ENCODE measurements at regions not wholly inside any gene's neighbourhood (a gene's known extent, or its start where the extent isn't known, plus 50 kb on each side); places are given as distances from the start of the nearest gene placed in this dataset.

DNA sequence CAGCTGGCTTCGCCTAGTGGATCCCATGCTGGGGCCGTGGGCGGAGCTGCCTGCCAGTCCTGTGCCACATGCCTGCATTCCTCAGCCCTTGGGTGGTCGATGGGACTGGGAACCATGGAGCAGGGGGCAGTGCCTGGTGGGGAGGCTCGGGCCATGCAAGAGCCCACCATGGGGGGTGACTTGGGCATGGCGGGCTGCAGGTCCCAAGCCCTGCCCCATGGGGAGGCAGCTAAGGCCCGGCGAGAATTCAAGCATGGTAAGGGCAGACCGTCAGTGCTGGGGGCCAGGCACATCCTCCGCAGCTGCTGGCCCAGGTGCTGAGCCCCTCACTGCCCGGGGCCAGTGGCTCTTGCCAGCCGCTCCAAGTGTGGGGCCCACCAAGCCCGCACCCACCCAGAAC is 262.6 kb downstream of the CENPC start:
- POLR2A ChIA-PET, result no interaction called here
- no TSS peak for BruUV-seq (replicated peaks)
- H3K27ac ChIP-seq (ENCODE audit: low read length), result no peak overlapping the region
- intact Hi-C loops (cut with micrococcal nuclease; ENCODE audit: unreplicated experiment), result no loop called here
- no peaks in the 10 kb centered on the region for H3K4me1 ChIP-seq (ENCODE audit: control insufficient read depth, insufficient read depth, low read length)
- no peak for TF ChIP-seq CTCF (IDR thresholded peaks at IDR 0.05)
- TF ChIP-seq TCF7L2 (IDR thresholded peaks at IDR 0.05; ENCODE audit: low read depth, low read length), result no peak
- TF ChIP-seq POLR2AphosphoS5 (IDR thresholded peaks at IDR 0.05; ENCODE audit: low read depth, low read length), result no peak
- no peak for TF ChIP-seq SIN3A (IDR thresholded peaks at IDR 0.05; ENCODE audit: borderline replicate concordance, insufficient read depth, low read depth, low read length)
- TF ChIP-seq, protein P1, sequence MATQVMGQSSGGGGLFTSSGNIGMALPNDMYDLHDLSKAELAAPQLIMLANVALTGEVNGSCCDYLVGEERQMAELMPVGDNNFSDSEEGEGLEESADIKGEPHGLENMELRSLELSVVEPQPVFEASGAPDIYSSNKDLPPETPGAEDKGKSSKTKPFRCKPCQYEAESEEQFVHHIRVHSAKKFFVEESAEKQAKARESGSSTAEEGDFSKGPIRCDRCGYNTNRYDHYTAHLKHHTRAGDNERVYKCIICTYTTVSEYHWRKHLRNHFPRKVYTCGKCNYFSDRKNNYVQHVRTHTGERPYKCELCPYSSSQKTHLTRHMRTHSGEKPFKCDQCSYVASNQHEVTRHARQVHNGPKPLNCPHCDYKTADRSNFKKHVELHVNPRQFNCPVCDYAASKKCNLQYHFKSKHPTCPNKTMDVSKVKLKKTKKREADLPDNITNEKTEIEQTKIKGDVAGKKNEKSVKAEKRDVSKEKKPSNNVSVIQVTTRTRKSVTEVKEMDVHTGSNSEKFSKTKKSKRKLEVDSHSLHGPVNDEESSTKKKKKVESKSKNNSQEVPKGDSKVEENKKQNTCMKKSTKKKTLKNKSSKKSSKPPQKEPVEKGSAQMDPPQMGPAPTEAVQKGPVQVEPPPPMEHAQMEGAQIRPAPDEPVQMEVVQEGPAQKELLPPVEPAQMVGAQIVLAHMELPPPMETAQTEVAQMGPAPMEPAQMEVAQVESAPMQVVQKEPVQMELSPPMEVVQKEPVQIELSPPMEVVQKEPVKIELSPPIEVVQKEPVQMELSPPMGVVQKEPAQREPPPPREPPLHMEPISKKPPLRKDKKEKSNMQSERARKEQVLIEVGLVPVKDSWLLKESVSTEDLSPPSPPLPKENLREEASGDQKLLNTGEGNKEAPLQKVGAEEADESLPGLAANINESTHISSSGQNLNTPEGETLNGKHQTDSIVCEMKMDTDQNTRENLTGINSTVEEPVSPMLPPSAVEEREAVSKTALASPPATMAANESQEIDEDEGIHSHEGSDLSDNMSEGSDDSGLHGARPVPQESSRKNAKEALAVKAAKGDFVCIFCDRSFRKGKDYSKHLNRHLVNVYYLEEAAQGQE (IDR thresholded peaks at IDR 0.05; ENCODE audit: insufficient read depth in 1 of 2, low read depth in 2 of 2, low read length in 1 of 2), result no peak
- DNase-seq (ENCODE audit: low read depth, low spot score), result no peak
- H3K4me3 ChIP-seq (ENCODE audit: low read depth in 2 of 2, low read length in 2 of 2), result no peak overlapping the region
- no peaks in the 10 kb centered on the region for H3K27me3 ChIP-seq (ENCODE audit: control insufficient read depth, insufficient read depth, low read length)
- no peak for ATAC-seq
- no peaks in the 10 kb centered on the region for H3K9me3 ChIP-seq (ENCODE audit: control insufficient read depth, insufficient read depth, low read depth, low read length)
- CTCF ChIA-PET, result no interaction called here
- H3K36me3 ChIP-seq (ENCODE audit: control insufficient read depth, insufficient read depth, low read length), result no peaks in the 10 kb centered on the region
- in situ Hi-C loops (cut with HindIII; ENCODE audit: low pct_unique_long_range_greater_than_20kb, low sequenced_read_pairs), result no loop called here

GRCh38 chr4:67275179-67275750 is 270.0 kb downstream of the CENPC start:
- ChIA-PET POLR2A (no interaction called here), CTCF (no interaction called here)
- in situ Hi-C loops (cut with HindIII; ENCODE audit: low pct_unique_long_range_greater_than_20kb, low sequenced_read_pairs), result no loop called here

More at GRCh38 chr4:67275179-67275750, 270.0 kb downstream of the CENPC start:
- H3K36me3 ChIP-seq (ENCODE audit: control insufficient read depth, insufficient read depth, low read length), result no peaks in the 10 kb centered on the region
- H3K4me1 ChIP-seq (ENCODE audit: control insufficient read depth, insufficient read depth, low read length), result no peaks in the 10 kb centered on the region
- TF ChIP-seq CTCF (IDR thresholded peaks at IDR 0.05) (no peak), TCF7L2 (IDR thresholded peaks at IDR 0.05; ENCODE audit: low read depth, low read length) (no peak), SIN3A (IDR thresholded peaks at IDR 0.05; ENCODE audit: borderline replicate concordance, insufficient read depth, low read depth, low read length) (no peak), POLR2AphosphoS5 (IDR thresholded peaks at IDR 0.05; ENCODE audit: low read depth, low read length) (no peak)
- TF ChIP-seq, protein P1 (IDR thresholded peaks at IDR 0.05; ENCODE audit: insufficient read depth in 1 of 2, low read depth in 2 of 2, low read length in 1 of 2), result no peak
- intact Hi-C loops (cut with micrococcal nuclease; ENCODE audit: unreplicated experiment), result no loop called here
- no peaks in the 10 kb centered on the region for H3K27me3 ChIP-seq (ENCODE audit: control insufficient read depth, insufficient read depth, low read length)
- ATAC-seq, result no peak
- H3K9me3 ChIP-seq (ENCODE audit: control insufficient read depth, insufficient read depth, low read depth, low read length), result no peaks in the 10 kb centered on the region
- no TSS peak for BruUV-seq (replicated peaks)
- H3K27ac ChIP-seq (ENCODE audit: low read length), result no peak overlapping the region
- H3K4me3 ChIP-seq (ENCODE audit: low read depth in 2 of 2, low read length in 2 of 2), result no peak overlapping the region
- DNase-seq (ENCODE audit: low read depth, low spot score), result no peak

All from Panc1 (cell line).